ENCODE measurements at regions not wholly inside any gene's neighbourhood (a gene's known extent, or its start where the extent isn't known, plus 50 kb on each side); places are given as distances from the start of the nearest gene placed in this dataset.

DNA sequence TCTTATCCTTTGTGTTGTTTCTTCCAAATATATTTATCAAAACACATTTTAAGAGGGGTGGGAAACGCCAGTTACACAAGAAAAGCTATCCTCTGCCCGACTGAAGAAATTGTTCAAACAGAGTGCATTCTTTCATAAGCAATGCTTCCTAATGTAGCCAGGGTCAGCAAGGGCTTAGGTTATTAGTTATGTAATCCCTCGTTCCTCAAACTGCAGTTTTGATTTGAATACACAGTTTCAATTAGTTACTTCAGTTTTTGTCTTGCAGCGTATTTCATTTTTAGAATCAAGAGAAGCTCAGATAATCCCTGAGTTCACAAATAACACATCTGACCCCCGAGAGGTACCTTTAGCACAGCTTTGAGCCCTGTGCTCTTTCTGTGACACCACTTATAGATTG lies 141.7 kb upstream of the NRIP1 start:
- in situ Hi-C loops (cut with MboI): no loop called here
- BruUV-seq (replicated peaks): no TSS peak

More for the DNA sequence above, 141.7 kb upstream of the NRIP1 start:
- H3K9me1 ChIP-seq (ENCODE audit: control insufficient read depth, insufficient read depth, low read length): no peaks in the 10 kb centered on the region
- ChIA-PET CTCF (ENCODE audit: low intra/inter-chr PET ratio) (no interaction called here), POLR2A (no interaction called here)
- no peak overlapping the region for H3K4me2 ChIP-seq (ENCODE audit: insufficient read depth, low read length)
- intact Hi-C loops (cut with micrococcal nuclease): no loop called here
- no peak for FAIRE-seq
- DNase-seq (ENCODE audit: extremely low read depth in 1 of 4, low spot score in 3 of 4): no peak
- H2AFZ ChIP-seq (ENCODE audit: low read depth, low read length): no peak overlapping the region
- ATAC-seq: no peak
- H3K79me2 ChIP-seq (ENCODE audit: control insufficient read depth, insufficient read depth, low read length): no peaks in the 10 kb centered on the region
- H3K4me3 ChIP-seq: no peak overlapping the region
- no peaks in the 10 kb centered on the region for H3K36me3 ChIP-seq (ENCODE audit: control insufficient read depth, insufficient read depth, low read length)
- H3K9ac ChIP-seq (ENCODE audit: insufficient read depth in 1 of 2, low read depth in 2 of 2, low read length in 2 of 2): no peak overlapping the region
- peaks cover 0 to 3% of the 10 kb centered on the region in 2 experiments; a peak in 1 of 5 replicates for H3K27me3 ChIP-seq (ENCODE audit: control insufficient read depth in 2 of 2, insufficient read depth in 2 of 2, low read length in 2 of 2)
- no peaks in the 10 kb centered on the region for H4K20me1 ChIP-seq (replicated peaks; ENCODE audit: control insufficient read depth, insufficient read depth, low read length)
- WGBS (ENCODE audit: insufficient coverage, low coverage, missing lambda C conversion rate): 10% methylated on average over 5 of the region's 5 CpGs
- no peaks in the 10 kb centered on the region for H3K9me3 ChIP-seq (replicated peaks; ENCODE audit: control insufficient read depth, insufficient read depth, low read depth, low read length)
- H3K27ac ChIP-seq (ENCODE audit: extremely low read depth, low read depth, low read length): no peak overlapping the region
- TF ChIP-seq ZEB2 (IDR thresholded peaks at IDR 0.05): no peak
- TF ChIP-seq, protein P1, sequence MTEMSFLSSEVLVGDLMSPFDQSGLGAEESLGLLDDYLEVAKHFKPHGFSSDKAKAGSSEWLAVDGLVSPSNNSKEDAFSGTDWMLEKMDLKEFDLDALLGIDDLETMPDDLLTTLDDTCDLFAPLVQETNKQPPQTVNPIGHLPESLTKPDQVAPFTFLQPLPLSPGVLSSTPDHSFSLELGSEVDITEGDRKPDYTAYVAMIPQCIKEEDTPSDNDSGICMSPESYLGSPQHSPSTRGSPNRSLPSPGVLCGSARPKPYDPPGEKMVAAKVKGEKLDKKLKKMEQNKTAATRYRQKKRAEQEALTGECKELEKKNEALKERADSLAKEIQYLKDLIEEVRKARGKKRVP (CRISPR knock-in tag; IDR thresholded peaks at IDR 0.05): no peak
- TF ChIP-seq ZNF77 (CRISPR knock-in tag; IDR thresholded peaks at IDR 0.05): no peak
- TF ChIP-seq NBN (IDR thresholded peaks at IDR 0.05; ENCODE audit: low read depth): no peak
- no peak for TF ChIP-seq CREBBP (IDR thresholded peaks at IDR 0.05; ENCODE audit: low read depth, low read length)
- no peak for TF ChIP-seq CTBP1 (IDR thresholded peaks at IDR 0.05; ENCODE audit: borderline replicate concordance)
- no peak for TF ChIP-seq ARID3A (IDR thresholded peaks at IDR 0.05; ENCODE audit: borderline replicate concordance, low read depth, low read length)
- no peak for TF ChIP-seq CCNT2 (IDR thresholded peaks at IDR 0.05; ENCODE audit: borderline replicate concordance, extremely low read depth, insufficient read length, low read depth, low read length)
- TF ChIP-seq, protein P2, sequence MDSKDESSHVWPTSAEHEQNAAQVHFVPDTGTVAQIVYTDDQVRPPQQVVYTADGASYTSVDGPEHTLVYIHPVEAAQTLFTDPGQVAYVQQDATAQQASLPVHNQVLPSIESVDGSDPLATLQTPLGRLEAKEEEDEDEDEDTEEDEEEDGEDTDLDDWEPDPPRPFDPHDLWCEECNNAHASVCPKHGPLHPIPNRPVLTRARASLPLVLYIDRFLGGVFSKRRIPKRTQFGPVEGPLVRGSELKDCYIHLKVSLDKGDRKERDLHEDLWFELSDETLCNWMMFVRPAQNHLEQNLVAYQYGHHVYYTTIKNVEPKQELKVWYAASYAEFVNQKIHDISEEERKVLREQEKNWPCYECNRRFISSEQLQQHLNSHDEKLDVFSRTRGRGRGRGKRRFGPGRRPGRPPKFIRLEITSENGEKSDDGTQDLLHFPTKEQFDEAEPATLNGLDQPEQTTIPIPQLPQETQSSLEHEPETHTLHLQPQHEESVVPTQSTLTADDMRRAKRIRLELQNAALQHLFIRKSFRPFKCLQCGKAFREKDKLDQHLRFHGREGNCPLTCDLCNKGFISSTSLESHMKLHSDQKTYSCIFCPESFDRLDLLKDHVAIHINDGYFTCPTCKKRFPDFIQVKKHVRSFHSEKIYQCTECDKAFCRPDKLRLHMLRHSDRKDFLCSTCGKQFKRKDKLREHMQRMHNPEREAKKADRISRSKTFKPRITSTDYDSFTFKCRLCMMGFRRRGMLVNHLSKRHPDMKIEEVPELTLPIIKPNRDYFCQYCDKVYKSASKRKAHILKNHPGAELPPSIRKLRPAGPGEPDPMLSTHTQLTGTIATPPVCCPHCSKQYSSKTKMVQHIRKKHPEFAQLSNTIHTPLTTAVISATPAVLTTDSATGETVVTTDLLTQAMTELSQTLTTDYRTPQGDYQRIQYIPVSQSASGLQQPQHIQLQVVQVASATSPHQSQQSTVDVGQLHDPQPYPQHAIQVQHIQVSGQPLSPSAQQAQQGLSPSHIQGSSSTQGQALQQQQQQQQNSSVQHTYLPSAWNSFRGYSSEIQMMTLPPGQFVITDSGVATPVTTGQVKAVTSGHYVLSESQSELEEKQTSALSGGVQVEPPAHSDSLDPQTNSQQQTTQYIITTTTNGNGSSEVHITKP (IDR thresholded peaks at IDR 0.05; ENCODE audit: partially characterized antibody): no peak
- no peak for TF ChIP-seq ILF3 (IDR thresholded peaks at IDR 0.05; ENCODE audit: borderline replicate concordance)
- no peak for TF ChIP-seq ZNF184 (CRISPR knock-in tag; IDR thresholded peaks at IDR 0.05)
- no peaks in the 10 kb centered on the region; a peak in 2 of 5 replicates for H3K4me1 ChIP-seq (replicated peaks in 1 of 2; ENCODE audit: control insufficient read depth in 2 of 2, insufficient read depth in 2 of 2, low read length in 2 of 2)
